Glutamatergic neuron (in vitro differentiated cells): ENCODE measurements at regions not wholly inside any gene's neighbourhood (a gene's known extent, or its start where the extent isn't known, plus 50 kb on each side); places are given as distances from the start of the nearest gene placed in this dataset.

Experiments used
- DNase-seq: peaks from one replicate; pipeline ENCODE4 v3.0.0; 2022
- H3K27ac Mint-ChIP-seq: one replicate; pipeline ENCODE4 v1.8.0; 2020; ENCODE audit warnings: mild to moderate bottlenecking, mixed read lengths, inconsistent platforms; ENCODE audit not compliant: unreplicated experiment
- H3K27me3 Mint-ChIP-seq: one replicate; pipeline ENCODE4 v1.8.0; 2020; ENCODE audit warnings: mild to moderate bottlenecking, moderate library complexity, mixed read lengths, inconsistent platforms; ENCODE audit not compliant: unreplicated experiment
- H3K36me3 Mint-ChIP-seq: one replicate; pipeline ENCODE4 v1.8.0; 2020; ENCODE audit warnings: mild to moderate bottlenecking, mixed read lengths, inconsistent platforms; ENCODE audit not compliant: unreplicated experiment
- H3K4me1 Mint-ChIP-seq: one replicate; pipeline ENCODE4 v1.8.0; 2020; ENCODE audit warnings: mild to moderate bottlenecking, low read depth, mixed read lengths, inconsistent platforms; ENCODE audit not compliant: unreplicated experiment
- H3K4me3 Mint-ChIP-seq: one replicate; pipeline ENCODE4 v1.8.0; 2020; ENCODE audit warnings: mild to moderate bottlenecking, mixed read lengths, inconsistent platforms; ENCODE audit not compliant: unreplicated experiment
- H3K9me3 Mint-ChIP-seq: one replicate; pipeline ENCODE4 v1.8.0; 2020; ENCODE audit warnings: mild to moderate bottlenecking, moderate library complexity, mixed read lengths, inconsistent platforms; ENCODE audit not compliant: unreplicated experiment
- TF ChIP-seq, protein P1 (sequence below): fragments of 200-600 bp; sonication (generic); IDR thresholded peaks from one replicate; pipeline ENCODE4 v1.5.0; 2021; ENCODE audit not compliant: partially characterized antibody, unreplicated experiment

DNA sequence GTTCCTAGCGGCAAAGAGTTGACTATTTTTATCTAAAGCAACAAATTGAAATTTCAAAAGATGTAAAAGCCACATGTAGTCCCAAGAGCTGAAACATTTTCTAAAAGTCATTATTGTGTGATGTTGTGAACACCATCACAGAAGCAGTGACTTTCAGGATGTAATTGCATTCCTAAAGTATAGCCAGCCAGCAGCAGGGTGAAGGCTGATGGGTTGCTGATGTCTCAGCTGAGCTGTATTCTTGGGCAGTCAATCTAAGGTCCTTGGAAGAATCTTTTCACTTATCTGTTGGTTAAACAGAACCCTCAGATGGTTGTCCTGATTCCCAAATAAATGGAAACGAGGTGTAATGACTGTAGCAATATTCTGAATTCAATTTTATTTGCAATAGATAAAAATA is 237.4 kb upstream of the WWC1 start:
- no peak for DNase-seq
- Mint-ChIP-seq H3K36me3 (peaks cover 11% of the 10 kb centered on the region), H3K4me1 (no peaks in the 10 kb centered on the region), H3K27ac (no peak overlapping the region), H3K27me3 (peaks cover 4% of the 10 kb centered on the region), H3K9me3 (no peaks in the 10 kb centered on the region), H3K4me3 (no peak overlapping the region)
- TF ChIP-seq, protein P1, sequence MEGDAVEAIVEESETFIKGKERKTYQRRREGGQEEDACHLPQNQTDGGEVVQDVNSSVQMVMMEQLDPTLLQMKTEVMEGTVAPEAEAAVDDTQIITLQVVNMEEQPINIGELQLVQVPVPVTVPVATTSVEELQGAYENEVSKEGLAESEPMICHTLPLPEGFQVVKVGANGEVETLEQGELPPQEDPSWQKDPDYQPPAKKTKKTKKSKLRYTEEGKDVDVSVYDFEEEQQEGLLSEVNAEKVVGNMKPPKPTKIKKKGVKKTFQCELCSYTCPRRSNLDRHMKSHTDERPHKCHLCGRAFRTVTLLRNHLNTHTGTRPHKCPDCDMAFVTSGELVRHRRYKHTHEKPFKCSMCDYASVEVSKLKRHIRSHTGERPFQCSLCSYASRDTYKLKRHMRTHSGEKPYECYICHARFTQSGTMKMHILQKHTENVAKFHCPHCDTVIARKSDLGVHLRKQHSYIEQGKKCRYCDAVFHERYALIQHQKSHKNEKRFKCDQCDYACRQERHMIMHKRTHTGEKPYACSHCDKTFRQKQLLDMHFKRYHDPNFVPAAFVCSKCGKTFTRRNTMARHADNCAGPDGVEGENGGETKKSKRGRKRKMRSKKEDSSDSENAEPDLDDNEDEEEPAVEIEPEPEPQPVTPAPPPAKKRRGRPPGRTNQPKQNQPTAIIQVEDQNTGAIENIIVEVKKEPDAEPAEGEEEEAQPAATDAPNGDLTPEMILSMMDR: no peak

- Mint-ChIP-seq H3K4me3 (no peak overlapping the region), H3K4me1 (no peaks in the 10 kb centered on the region)
- no peak for DNase-seq
Measured at GRCh38 chr5:168055141-168055683, 236.2 kb upstream of the WWC1 start.

DNA sequence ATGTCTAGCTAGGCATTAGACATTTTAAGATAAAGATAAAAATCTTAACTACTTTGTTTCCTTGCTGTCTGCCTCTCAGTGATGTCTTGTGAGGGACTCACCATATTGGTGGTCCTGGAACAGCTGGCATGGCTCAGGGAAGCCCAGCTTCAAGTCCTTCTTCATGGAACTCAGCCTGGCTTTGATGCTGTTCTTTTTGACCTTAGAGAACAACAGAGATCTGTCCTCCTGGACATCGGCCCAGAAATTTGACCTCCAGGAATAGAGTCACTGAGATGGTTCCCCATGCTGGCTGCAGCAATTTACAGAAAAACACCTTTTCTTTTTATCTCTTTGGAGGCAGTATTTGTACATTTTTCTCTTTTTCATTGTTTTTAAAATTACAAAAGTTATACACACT is 235.5 kb upstream of the WWC1 start:
- TF ChIP-seq, protein P1: no peak
- no peak overlapping the region for H3K27ac Mint-ChIP-seq
- no peaks in the 10 kb centered on the region for H3K27me3 Mint-ChIP-seq
- H3K4me3 Mint-ChIP-seq: no peak overlapping the region
- peaks cover 11% of the 10 kb centered on the region for H3K36me3 Mint-ChIP-seq
- no peaks in the 10 kb centered on the region for H3K4me1 Mint-ChIP-seq
- no peak for DNase-seq
- no peaks in the 10 kb centered on the region for H3K9me3 Mint-ChIP-seq

More at GRCh38 chr5:168055141-168055683, 236.2 kb upstream of the WWC1 start:
- H3K27me3 Mint-ChIP-seq: no peaks in the 10 kb centered on the region
- H3K36me3 Mint-ChIP-seq: peaks cover 11% of the 10 kb centered on the region
- H3K27ac Mint-ChIP-seq: no peak overlapping the region
- TF ChIP-seq, protein P1: no peak
- H3K9me3 Mint-ChIP-seq: no peaks in the 10 kb centered on the region

GRCh38 chr5:168056499-168057182 is 234.8 kb upstream of the WWC1 start:
- TF ChIP-seq, protein P1: no peak
- no peaks in the 10 kb centered on the region for H3K27me3 Mint-ChIP-seq
- H3K4me3 Mint-ChIP-seq: no peak overlapping the region
- peaks cover 11% of the 10 kb centered on the region for H3K36me3 Mint-ChIP-seq
- no peaks in the 10 kb centered on the region for H3K9me3 Mint-ChIP-seq
- DNase-seq: no peak
- no peak overlapping the region for H3K27ac Mint-ChIP-seq
- H3K4me1 Mint-ChIP-seq: no peaks in the 10 kb centered on the region

- Mint-ChIP-seq H3K27me3 (no peaks in the 10 kb centered on the region), H3K4me1 (no peaks in the 10 kb centered on the region), H3K36me3 (peaks cover 11% of the 10 kb centered on the region)
Measured at GRCh38 chr5:168057905-168058304, 233.5 kb upstream of the WWC1 start.

More at GRCh38 chr5:168057905-168058304, 233.5 kb upstream of the WWC1 start:
- Mint-ChIP-seq H3K9me3 (no peaks in the 10 kb centered on the region), H3K4me3 (no peak overlapping the region), H3K27ac (no peak overlapping the region)
- TF ChIP-seq, protein P1: no peak
- no peak for DNase-seq
